SU-DHL-6 (cell line): ENCODE measurements at regions not wholly inside any gene's neighbourhood (a gene's known extent, or its start where the extent isn't known, plus 50 kb on each side); places are given as distances from the start of the nearest gene placed in this dataset.

Experiments used
- H2AFZ ChIP-seq: fragments of 200-600 bp; sonication (generic); 2 replicates; pipeline ENCODE4 v1.6.1; 2014; ENCODE audit warnings: low read depth, mild to moderate bottlenecking, moderate library complexity, mixed read lengths, antibody characterized with exemption, low read length; ENCODE audit not compliant: severe bottlenecking
- H3F3A ChIP-seq: fragments of 200-600 bp; shearing (Covaris generic); 2 replicates; pipeline ENCODE4 v1.6.0; 2016; ENCODE audit warnings: antibody characterized with exemption, mild to moderate bottlenecking; ENCODE audit not compliant: insufficient read depth
- H3K27ac ChIP-seq: fragments of 200-600 bp; sonication (generic); 2 replicates; pipeline ENCODE4 v1.5.1; 2016; ENCODE audit warnings: low read depth, mild to moderate bottlenecking, low read length, moderate library complexity, mixed read lengths
- H3K27me3 ChIP-seq: fragments of 200-600 bp; sonication (generic), shearing (Covaris generic); 2 replicates; pipeline ENCODE4 v1.6.0; 2014; ENCODE audit warnings: mild to moderate bottlenecking, low read length
- H3K36me3 ChIP-seq: fragments of 200-600 bp; sonication (generic); 2 replicates; pipeline ENCODE4 v1.6.1; 2014; ENCODE audit warnings: mild to moderate bottlenecking, low read length, mixed read lengths
- H3K4me2 ChIP-seq: fragments of 300-600, 200-600 bp; shearing (Covaris generic), sonication (generic); 2 replicates; pipeline ENCODE4 v1.6.0; 2014; ENCODE audit warnings: low read length, low read depth, mild to moderate bottlenecking; ENCODE audit not compliant: poor library complexity, severe bottlenecking
- H3K4me3 ChIP-seq: fragments of 200-600 bp; sonication (generic); 2 replicates; pipeline ENCODE4 v1.5.1; 2014; ENCODE audit warnings: antibody characterized with exemption, low read length, mild to moderate bottlenecking, mixed read lengths; ENCODE audit not compliant: insufficient read depth, poor library complexity, severe bottlenecking
- H3K79me2 ChIP-seq: fragments of 200-600 bp; sonication (generic); 2 replicates; pipeline ENCODE4 v1.6.1; 2014; ENCODE audit warnings: mild to moderate bottlenecking, low read length, moderate library complexity; ENCODE audit not compliant: insufficient read depth
- H3K9ac ChIP-seq: fragments of 200-600 bp; sonication (generic); 2 replicates; pipeline ENCODE4 v1.7.0; 2014; ENCODE audit warnings: mild to moderate bottlenecking, low read length
- H3K9me2 ChIP-seq: fragments of 200-600 bp; sonication (generic); replicated peaks from 2 replicates; pipeline ENCODE4 v1.6.1; 2014; ENCODE audit warnings: low read length; ENCODE audit not compliant: insufficient read depth
- H3K9me3 ChIP-seq: fragments of 200-600 bp; sonication (generic); 2 replicates; pipeline ENCODE4 v1.6.1; 2014; ENCODE audit warnings: low read length, mixed read lengths; ENCODE audit not compliant: insufficient read depth
- H4K20me1 ChIP-seq: fragments of 200-600 bp; sonication (generic); 2 replicates; pipeline ENCODE4 v1.6.1; 2014; ENCODE audit warnings: low read depth, mild to moderate bottlenecking, antibody characterized with exemption, low read length, moderate library complexity, mixed read lengths
- CTCF ChIP-seq: fragments of 200-600 bp; sonication (generic); IDR thresholded peaks from one replicate; pipeline ENCODE4 v1.5.1; 2017; ENCODE audit warnings: antibody characterized with exemption, mild to moderate bottlenecking, low read length, moderate library complexity; ENCODE audit not compliant: insufficient read depth, poor library complexity, severe bottlenecking
- EZH2phosphoT487 ChIP-seq: fragments of 200-600 bp; sonication (generic), shearing (Covaris generic); conservative IDR thresholded peaks from 2 replicates; pipeline ENCODE4 v1.6.1; 2018; ENCODE audit warnings: mild to moderate bottlenecking, antibody characterized with exemption, low read length, moderate library complexity, mixed read lengths

- Histone ChIP-seq H3K9me3 (0 out of 2 replicates have a peak, but pooled peaks cover 16% of the 10 kb centered on the region), H4K20me1 (no peaks in the 10 kb centered on the region), H3K79me2 (no peaks in the 10 kb centered on the region), H3K27me3 (no peaks in the 10 kb centered on the region), H3K36me3 (no peaks in the 10 kb centered on the region), H3K4me2 (no peak overlapping the region), H3K9me2 (no peaks in the 10 kb centered on the region), H3K4me3 (no peak overlapping the region), H3F3A (no peaks in the 10 kb centered on the region), H2AFZ (no peak overlapping the region), H3K9ac (no peak overlapping the region), H3K27ac (no peak overlapping the region)
- TF ChIP-seq CTCF (no peak), EZH2phosphoT487 (no peak)
Observed at GRCh38 chr13:106369091-106369490, 166.4 kb downstream of the EFNB2 start.

- no peak overlapping the region for H3K27ac ChIP-seq
- H4K20me1 ChIP-seq, result no peaks in the 10 kb centered on the region
- no peak for TF ChIP-seq CTCF
- no peaks in the 10 kb centered on the region for H3F3A ChIP-seq
- H3K36me3 ChIP-seq, result no peaks in the 10 kb centered on the region
- 0 out of 2 replicates have a peak, but pooled peaks cover 16% of the 10 kb centered on the region for H3K9me3 ChIP-seq
- H3K4me3 ChIP-seq, result no peak overlapping the region
- no peak overlapping the region for H2AFZ ChIP-seq
- no peak overlapping the region for H3K9ac ChIP-seq
- H3K4me2 ChIP-seq, result no peak overlapping the region
- H3K79me2 ChIP-seq, result no peaks in the 10 kb centered on the region
- H3K9me2 ChIP-seq, result no peaks in the 10 kb centered on the region
- no peaks in the 10 kb centered on the region for H3K27me3 ChIP-seq
Observed at GRCh38 chr13:106367361-106367971, 168.0 kb downstream of the EFNB2 start.

GRCh38 chr13:106362707-106363106 is 172.8 kb downstream of the EFNB2 start:
- no peaks in the 10 kb centered on the region for H3K36me3 ChIP-seq
- H2AFZ ChIP-seq, result no peak overlapping the region
- no peaks in the 10 kb centered on the region for H3K79me2 ChIP-seq
- H3K4me3 ChIP-seq, result no peak overlapping the region
- H3K4me2 ChIP-seq, result no peak overlapping the region
- H3K27ac ChIP-seq, result no peak overlapping the region
- H3K9me3 ChIP-seq, result 0 out of 2 replicates have a peak, but pooled peaks cover 16% of the 10 kb centered on the region
- no peaks in the 10 kb centered on the region for H3K9me2 ChIP-seq
- no peaks in the 10 kb centered on the region for H3F3A ChIP-seq
- no peak for TF ChIP-seq EZH2phosphoT487
- no peak for TF ChIP-seq CTCF
- H3K9ac ChIP-seq, result no peak overlapping the region
- H4K20me1 ChIP-seq, result no peaks in the 10 kb centered on the region
- no peaks in the 10 kb centered on the region for H3K27me3 ChIP-seq
